ENCODE measurements at regions not wholly inside any gene's neighbourhood (a gene's known extent, or its start where the extent isn't known, plus 50 kb on each side); places are given as distances from the start of the nearest gene placed in this dataset.
"Not testable (repeated sequence)": the region's sequence is repeated elsewhere in the genome, so short reads cannot be mapped to it uniquely, and the experiment has no call there.

- no peak for FAIRE-seq
- no peak for DNase-seq (ENCODE audit: insufficient read length, low spot score)
- no peak for TF ChIP-seq TAF1 (IDR thresholded peaks at IDR 0.05; ENCODE audit: low read depth, low read length)
- TF ChIP-seq SPI1 (IDR thresholded peaks at IDR 0.05; ENCODE audit: low read depth, low read length) = no peak
- no peak for TF ChIP-seq POU2F2 (IDR thresholded peaks at IDR 0.05; ENCODE audit: low read depth, low read length)
- no peak for TF ChIP-seq POLR2A (IDR thresholded peaks at IDR 0.05; ENCODE audit: low read depth, low read length)
- TF ChIP-seq POLR2AphosphoS5 (IDR thresholded peaks at IDR 0.05; ENCODE audit: low read depth, low read length) = no peak
- no peak for TF ChIP-seq PAX5 (IDR thresholded peaks at IDR 0.05; ENCODE audit: insufficient read depth, low read length, severe bottlenecking)
Observed at GRCh38 chr5:115430374-115430773, 114.2 kb downstream of the FEM1C start.

DNA sequence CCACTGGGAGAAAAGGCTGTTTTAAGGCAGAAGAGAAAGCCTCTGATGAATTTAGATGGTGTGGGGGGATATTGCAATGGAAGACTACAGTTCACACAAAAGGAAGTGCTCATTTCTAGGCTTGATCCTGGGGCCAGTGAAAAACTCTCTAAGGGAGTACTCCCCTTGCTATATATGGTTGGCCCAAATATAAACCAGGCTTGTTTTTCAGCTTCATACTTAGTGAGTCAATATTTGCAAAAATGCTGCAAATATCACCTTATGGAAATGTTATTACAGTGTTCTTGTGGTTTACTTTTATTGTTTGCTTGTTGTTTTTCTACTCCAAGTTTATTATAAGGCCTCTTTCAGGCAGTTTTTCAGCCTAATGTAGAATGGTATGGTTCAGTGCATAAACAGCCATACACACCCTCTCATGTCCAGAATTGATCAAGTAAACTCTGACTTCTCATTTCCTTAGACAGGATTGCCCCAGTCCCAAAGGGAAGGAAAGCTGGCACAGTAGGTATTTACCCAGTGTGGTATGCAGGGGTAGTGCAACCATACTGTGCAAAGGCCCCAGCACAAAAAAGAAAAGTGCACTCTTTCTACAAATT is 115.1 kb downstream of the FEM1C start:
- FAIRE-seq = peak; percentile 33
- TF ChIP-seq POLR2AphosphoS5 (IDR thresholded peaks at IDR 0.05; ENCODE audit: low read depth, low read length) (no peak), PAX5 (IDR thresholded peaks at IDR 0.05; ENCODE audit: insufficient read depth, low read length, severe bottlenecking) (no peak), TAF1 (IDR thresholded peaks at IDR 0.05; ENCODE audit: low read depth, low read length) (no peak), POU2F2 (IDR thresholded peaks at IDR 0.05; ENCODE audit: low read depth, low read length) (no peak), POLR2A (IDR thresholded peaks at IDR 0.05; ENCODE audit: low read depth, low read length) (no peak), SPI1 (IDR thresholded peaks at IDR 0.05; ENCODE audit: low read depth, low read length) (no peak)

GRCh38 chr5:115428676-115429075 is 115.9 kb downstream of the FEM1C start:
- TF ChIP-seq SPI1 (IDR thresholded peaks at IDR 0.05; ENCODE audit: low read depth, low read length) (no peak), POLR2A (IDR thresholded peaks at IDR 0.05; ENCODE audit: low read depth, low read length) (no peak), TAF1 (IDR thresholded peaks at IDR 0.05; ENCODE audit: low read depth, low read length) (no peak), POU2F2 (IDR thresholded peaks at IDR 0.05; ENCODE audit: low read depth, low read length) (no peak), PAX5 (IDR thresholded peaks at IDR 0.05; ENCODE audit: insufficient read depth, low read length, severe bottlenecking) (no peak), POLR2AphosphoS5 (IDR thresholded peaks at IDR 0.05; ENCODE audit: low read depth, low read length) (no peak)
- no peak for FAIRE-seq
- DNase-seq (ENCODE audit: insufficient read length, low spot score) = no peak

More for the DNA sequence above, 115.1 kb downstream of the FEM1C start:
- DNase-seq (ENCODE audit: insufficient read length, low spot score) = no peak

GRCh38 chr5:115428248-115428647 is 116.3 kb downstream of the FEM1C start:
- FAIRE-seq (no peak), DNase-seq (ENCODE audit: insufficient read length, low spot score) (no peak)
- TF ChIP-seq POU2F2 (IDR thresholded peaks at IDR 0.05; ENCODE audit: low read depth, low read length) (no peak), PAX5 (IDR thresholded peaks at IDR 0.05; ENCODE audit: insufficient read depth, low read length, severe bottlenecking) (no peak), POLR2A (IDR thresholded peaks at IDR 0.05; ENCODE audit: low read depth, low read length) (no peak), TAF1 (IDR thresholded peaks at IDR 0.05; ENCODE audit: low read depth, low read length) (no peak), SPI1 (IDR thresholded peaks at IDR 0.05; ENCODE audit: low read depth, low read length) (no peak), POLR2AphosphoS5 (IDR thresholded peaks at IDR 0.05; ENCODE audit: low read depth, low read length) (no peak)

DNA sequence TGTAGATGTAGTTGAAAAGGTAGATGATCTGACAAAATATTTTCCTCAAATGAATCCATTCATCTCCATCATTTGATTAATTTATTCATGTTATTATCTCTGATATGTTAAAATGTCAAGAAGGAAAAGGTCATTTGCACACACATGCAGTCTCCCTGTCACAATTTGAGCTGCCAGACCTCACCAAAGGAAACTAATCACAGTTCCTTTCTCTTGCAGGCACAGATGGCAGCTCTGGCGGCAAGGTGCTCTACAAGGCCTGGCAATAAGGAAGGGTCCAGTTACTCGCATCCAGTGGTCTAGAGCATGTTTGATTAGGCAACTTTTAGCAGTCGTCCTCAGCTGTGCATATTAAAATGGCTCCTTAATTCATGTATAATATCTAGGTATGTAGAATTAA is 120.1 kb downstream of the FEM1C start:
- no peak for TF ChIP-seq POU2F2 (IDR thresholded peaks at IDR 0.05; ENCODE audit: low read depth, low read length)
- DNase-seq (ENCODE audit: insufficient read length, low spot score) = no peak
- no peak for FAIRE-seq

DNA sequence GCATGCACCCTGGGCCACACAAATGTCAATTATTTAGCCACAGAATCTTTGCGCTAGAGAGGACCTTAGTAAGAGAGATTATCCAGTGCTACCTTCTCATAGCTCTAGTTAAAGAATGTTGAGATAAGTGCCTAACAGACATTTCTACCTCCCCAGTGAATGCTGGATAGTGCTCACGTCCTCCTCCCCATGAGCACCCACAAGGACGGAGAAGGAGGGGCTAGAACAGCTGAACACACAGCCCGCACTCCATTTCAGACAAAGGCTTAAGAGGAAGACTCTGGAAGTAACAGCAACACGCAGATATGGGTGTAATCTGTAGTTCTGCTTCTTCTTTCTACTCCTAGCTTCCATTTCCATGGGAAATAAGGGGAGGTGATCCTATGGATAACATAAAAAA is 120.5 kb downstream of the FEM1C start:
- TF ChIP-seq POU2F2 (IDR thresholded peaks at IDR 0.05; ENCODE audit: low read depth, low read length) = no peak
- no peak for TF ChIP-seq POLR2A (IDR thresholded peaks at IDR 0.05; ENCODE audit: low read depth, low read length)
- no peak for TF ChIP-seq POLR2AphosphoS5 (IDR thresholded peaks at IDR 0.05; ENCODE audit: low read depth, low read length)
- no peak for TF ChIP-seq SPI1 (IDR thresholded peaks at IDR 0.05; ENCODE audit: low read depth, low read length)
- no peak for TF ChIP-seq PAX5 (IDR thresholded peaks at IDR 0.05; ENCODE audit: insufficient read depth, low read length, severe bottlenecking)
- TF ChIP-seq TAF1 (IDR thresholded peaks at IDR 0.05; ENCODE audit: low read depth, low read length) = no peak
- no peak for FAIRE-seq
- no peak for DNase-seq (ENCODE audit: insufficient read length, low spot score)

- DNase-seq (ENCODE audit: insufficient read length, low spot score) = no peak
- FAIRE-seq = no peak
- TF ChIP-seq TAF1 (IDR thresholded peaks at IDR 0.05; ENCODE audit: low read depth, low read length) (no peak), SPI1 (IDR thresholded peaks at IDR 0.05; ENCODE audit: low read depth, low read length) (no peak), PAX5 (IDR thresholded peaks at IDR 0.05; ENCODE audit: insufficient read depth, low read length, severe bottlenecking) (no peak), POLR2AphosphoS5 (IDR thresholded peaks at IDR 0.05; ENCODE audit: low read depth, low read length) (no peak)
Observed at GRCh38 chr5:115423541-115423940, 121.0 kb downstream of the FEM1C start.

DNA sequence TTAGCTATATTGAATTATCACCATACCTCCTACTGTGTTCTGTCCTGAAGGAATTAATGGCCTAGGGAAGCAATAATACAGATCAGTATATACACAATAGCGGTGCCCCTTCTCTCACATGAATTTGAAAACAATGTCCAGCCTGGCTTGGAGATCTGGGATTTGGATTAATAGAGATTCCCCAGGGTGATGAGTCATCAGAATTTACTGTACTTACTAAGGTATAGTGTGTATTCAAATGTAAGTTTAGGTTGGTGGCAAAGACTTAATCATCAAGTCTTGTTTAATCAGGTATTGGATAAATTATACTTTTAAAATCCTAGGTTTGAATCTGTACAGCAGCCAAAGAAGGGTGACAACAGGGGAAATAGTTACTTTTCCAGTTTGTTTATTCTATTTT is 121.5 kb downstream of the FEM1C start:
- TF ChIP-seq POLR2A (IDR thresholded peaks at IDR 0.05; ENCODE audit: low read depth, low read length) = no peak
- TF ChIP-seq PAX5 (IDR thresholded peaks at IDR 0.05; ENCODE audit: insufficient read depth, low read length, severe bottlenecking) = no peak
- TF ChIP-seq TAF1 (IDR thresholded peaks at IDR 0.05; ENCODE audit: low read depth, low read length) = no peak
- TF ChIP-seq POLR2AphosphoS5 (IDR thresholded peaks at IDR 0.05; ENCODE audit: low read depth, low read length) = no peak
- TF ChIP-seq POU2F2 (IDR thresholded peaks at IDR 0.05; ENCODE audit: low read depth, low read length) = no peak
- TF ChIP-seq SPI1 (IDR thresholded peaks at IDR 0.05; ENCODE audit: low read depth, low read length) = no peak
- DNase-seq (ENCODE audit: insufficient read length, low spot score) (no peak), FAIRE-seq (no peak)

- FAIRE-seq = peak; percentile 88
Observed at GRCh38 chr5:115420812-115421211, 123.8 kb downstream of the FEM1C start.

DNA sequence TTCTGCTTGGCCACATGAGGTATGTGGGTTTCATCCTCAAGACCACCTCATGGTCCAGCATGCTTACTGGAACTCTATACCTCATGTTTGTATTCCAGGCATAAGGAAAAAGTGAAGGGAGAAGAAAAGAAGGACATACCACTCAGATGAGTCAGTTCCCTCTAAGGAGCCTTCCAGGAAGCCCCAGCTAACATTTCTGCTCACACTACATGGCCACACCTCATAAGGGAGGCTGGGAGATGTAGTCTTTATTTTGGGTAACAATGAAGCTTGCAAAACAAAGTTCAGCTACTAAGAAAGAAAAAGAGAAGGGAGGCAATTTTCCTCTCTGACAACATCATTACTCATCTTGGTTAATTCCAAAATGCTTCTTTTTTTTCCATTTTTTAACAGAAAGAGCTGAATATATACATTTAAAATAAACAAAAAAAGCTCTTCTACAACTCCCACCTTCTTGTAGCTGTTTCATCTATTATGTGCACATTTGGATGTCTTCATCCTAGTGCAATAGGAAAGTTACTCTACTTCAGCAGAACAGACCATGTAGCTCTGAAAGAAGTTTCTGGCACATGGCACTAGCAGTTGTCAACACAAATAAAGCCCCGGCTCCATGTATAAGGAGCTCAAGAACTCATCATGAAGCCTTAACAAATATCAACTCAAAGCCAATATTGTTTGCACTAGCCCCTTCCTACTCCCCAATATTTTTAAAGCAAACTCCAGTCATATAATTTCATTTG is 123.6 kb upstream of the CCDC112 start:
- no peak for FAIRE-seq
- DNase-seq (ENCODE audit: insufficient read length, low spot score) = no peak
- TF ChIP-seq SPI1 (IDR thresholded peaks at IDR 0.05; ENCODE audit: low read depth, low read length) (no peak), TAF1 (IDR thresholded peaks at IDR 0.05; ENCODE audit: low read depth, low read length) (no peak), PAX5 (IDR thresholded peaks at IDR 0.05; ENCODE audit: insufficient read depth, low read length, severe bottlenecking) (no peak), POLR2AphosphoS5 (IDR thresholded peaks at IDR 0.05; ENCODE audit: low read depth, low read length) (no peak), POU2F2 (IDR thresholded peaks at IDR 0.05; ENCODE audit: low read depth, low read length) (no peak), POLR2A (IDR thresholded peaks at IDR 0.05; ENCODE audit: low read depth, low read length) (no peak)

More at GRCh38 chr5:115420812-115421211, 123.8 kb downstream of the FEM1C start:
- not testable (repeated sequence) for DNase-seq (ENCODE audit: insufficient read length, low spot score)
